ENCODE measurements at regions not wholly inside any gene's neighbourhood (a gene's known extent, or its start where the extent isn't known, plus 50 kb on each side); places are given as distances from the start of the nearest gene placed in this dataset.

- TF ChIP-seq RB1 (IDR thresholded peaks at IDR 0.05; ENCODE audit: borderline replicate concordance) (no peak), PML (IDR thresholded peaks at IDR 0.05; ENCODE audit: low read length) (no peak), ZBTB4 (CRISPR knock-in tag; IDR thresholded peaks at IDR 0.05) (no peak), BHLHE40 (IDR thresholded peaks at IDR 0.05; ENCODE audit: borderline replicate concordance in 1 of 2, low read depth in 2 of 2, low read length in 1 of 2) (no peak)
- TF ChIP-seq, protein P1, sequence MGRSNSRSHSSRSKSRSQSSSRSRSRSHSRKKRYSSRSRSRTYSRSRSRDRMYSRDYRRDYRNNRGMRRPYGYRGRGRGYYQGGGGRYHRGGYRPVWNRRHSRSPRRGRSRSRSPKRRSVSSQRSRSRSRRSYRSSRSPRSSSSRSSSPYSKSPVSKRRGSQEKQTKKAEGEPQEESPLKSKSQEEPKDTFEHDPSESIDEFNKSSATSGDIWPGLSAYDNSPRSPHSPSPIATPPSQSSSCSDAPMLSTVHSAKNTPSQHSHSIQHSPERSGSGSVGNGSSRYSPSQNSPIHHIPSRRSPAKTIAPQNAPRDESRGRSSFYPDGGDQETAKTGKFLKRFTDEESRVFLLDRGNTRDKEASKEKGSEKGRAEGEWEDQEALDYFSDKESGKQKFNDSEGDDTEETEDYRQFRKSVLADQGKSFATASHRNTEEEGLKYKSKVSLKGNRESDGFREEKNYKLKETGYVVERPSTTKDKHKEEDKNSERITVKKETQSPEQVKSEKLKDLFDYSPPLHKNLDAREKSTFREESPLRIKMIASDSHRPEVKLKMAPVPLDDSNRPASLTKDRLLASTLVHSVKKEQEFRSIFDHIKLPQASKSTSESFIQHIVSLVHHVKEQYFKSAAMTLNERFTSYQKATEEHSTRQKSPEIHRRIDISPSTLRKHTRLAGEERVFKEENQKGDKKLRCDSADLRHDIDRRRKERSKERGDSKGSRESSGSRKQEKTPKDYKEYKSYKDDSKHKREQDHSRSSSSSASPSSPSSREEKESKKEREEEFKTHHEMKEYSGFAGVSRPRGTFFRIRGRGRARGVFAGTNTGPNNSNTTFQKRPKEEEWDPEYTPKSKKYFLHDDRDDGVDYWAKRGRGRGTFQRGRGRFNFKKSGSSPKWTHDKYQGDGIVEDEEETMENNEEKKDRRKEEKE (IDR thresholded peaks at IDR 0.05): no peak
Observed at GRCh38 chr12:111161898-111162297, 207.0 kb downstream of the PHETA1 start (continued).
